GM12873 (cell line): ENCODE measurements at regions not wholly inside any gene's neighbourhood (a gene's known extent, or its start where the extent isn't known, plus 50 kb on each side); places are given as distances from the start of the nearest gene placed in this dataset.

Source experiments
- CTCF ChIP-seq: IDR thresholded peaks from 2 replicates; pipeline ENCODE4 v1.5.1; 2012; ENCODE audit warnings: low read depth, mild to moderate bottlenecking, moderate library complexity, low read length, control low read depth; ENCODE audit not compliant: insufficient read depth; ENCODE audit errors: missing control alignments

- TF ChIP-seq CTCF: no peak
Measured at GRCh38 chr3:106725566-106725965, 651.7 kb upstream of the CCDC54 start.

DNA sequence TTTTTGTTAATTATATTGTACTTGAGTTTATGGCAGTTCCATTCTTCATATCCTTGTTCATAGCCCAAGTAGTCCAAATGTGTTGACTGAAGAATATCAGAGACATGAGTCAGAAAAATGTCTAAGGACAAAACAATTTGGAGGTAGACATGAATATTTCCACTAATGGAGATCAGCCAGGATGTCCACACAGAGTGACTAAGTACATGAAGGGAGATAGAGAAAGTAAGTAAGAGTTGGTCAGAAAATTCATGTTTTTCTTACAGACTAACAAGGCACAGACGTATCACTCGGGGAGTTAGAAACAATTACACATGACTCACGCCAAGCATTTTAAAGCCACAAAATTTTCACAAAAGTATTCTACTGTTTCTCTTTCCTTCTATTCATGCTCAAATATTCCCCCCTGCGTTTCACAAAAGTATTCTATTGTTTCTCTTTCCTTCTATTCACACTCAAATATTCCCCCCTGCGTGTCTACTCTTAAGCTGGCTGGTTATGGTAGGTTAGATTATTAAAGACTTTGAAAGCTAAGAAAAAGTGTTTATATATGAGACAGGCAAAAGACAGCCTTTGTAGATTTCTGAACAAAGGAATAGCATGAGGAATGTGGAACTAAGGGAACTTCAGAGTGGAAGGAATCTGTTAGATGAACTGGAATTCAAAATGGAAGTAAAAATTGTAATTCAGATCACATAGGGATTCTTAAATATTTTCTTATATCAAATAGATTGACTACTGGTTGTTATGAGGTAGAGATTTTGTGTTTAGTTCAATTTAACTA is 648.7 kb upstream of the CCDC54 start:
- TF ChIP-seq CTCF: no peak

GRCh38 chr3:106729481-106729880 is 647.8 kb upstream of the CCDC54 start:
- no peak for TF ChIP-seq CTCF

DNA sequence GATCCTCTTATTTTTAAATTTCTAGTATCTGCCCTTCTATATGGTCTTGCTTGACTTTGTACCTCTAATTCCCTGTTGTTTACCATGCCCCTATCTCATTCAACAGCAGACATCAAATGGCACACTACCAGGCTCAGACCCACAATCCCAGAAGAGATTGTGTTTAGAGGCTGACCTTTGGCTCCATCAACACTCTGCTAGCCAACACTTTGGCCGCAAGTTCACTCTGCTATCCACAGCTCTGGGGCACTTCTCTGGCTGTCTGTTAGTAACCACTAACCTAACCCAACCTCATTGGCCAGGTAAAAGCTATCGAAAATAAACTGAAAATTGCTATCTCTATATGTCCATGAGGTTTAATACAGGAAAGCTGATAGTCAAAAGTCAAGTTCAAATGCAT is 646.0 kb upstream of the CCDC54 start:
- no peak for TF ChIP-seq CTCF

GRCh38 chr3:106734712-106735111 is 642.5 kb upstream of the CCDC54 start:
- TF ChIP-seq CTCF: no peak

- TF ChIP-seq CTCF: no peak
Measured at GRCh38 chr3:106737265-106737664, 640.0 kb upstream of the CCDC54 start.

GRCh38 chr3:106740116-106740515 is 637.1 kb upstream of the CCDC54 start:
- no peak for TF ChIP-seq CTCF
